ENCODE measurements at regions not wholly inside any gene's neighbourhood (a gene's known extent, or its start where the extent isn't known, plus 50 kb on each side); places are given as distances from the start of the nearest gene placed in this dataset.

DNA sequence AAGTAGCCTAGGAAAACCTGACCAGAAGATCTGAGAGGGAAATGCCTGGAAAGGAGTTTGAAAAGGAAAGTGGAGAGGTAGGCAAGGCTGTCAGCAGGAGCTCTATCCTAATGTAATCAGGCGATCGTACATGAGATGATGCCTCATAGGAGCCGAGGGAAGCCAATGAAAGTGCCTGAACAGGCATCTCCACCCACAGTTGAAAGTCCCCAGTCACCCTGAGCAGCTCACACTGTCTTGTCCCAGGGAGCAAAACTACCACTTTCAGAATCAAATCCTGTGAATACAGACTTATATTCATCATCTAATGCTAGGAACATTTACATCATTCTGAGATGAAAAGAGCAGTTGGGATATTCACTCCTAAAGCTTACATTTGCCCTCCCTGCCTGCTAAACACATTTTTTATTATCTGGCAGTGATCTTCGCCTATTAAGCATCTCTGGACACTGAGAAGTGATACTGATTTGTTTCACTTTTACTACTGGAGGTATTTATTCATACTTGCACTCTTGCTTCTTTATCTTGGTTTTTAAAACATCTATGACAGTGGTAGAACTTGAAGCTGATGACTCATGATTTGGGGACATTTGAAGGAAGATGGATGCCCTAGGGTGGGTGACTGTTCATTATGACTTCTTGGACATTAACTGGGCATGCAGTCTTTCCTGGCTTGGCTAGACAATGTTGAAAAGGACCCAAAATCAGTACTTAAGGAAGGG, 221.6 kb downstream of the SEC16B start:
- DNase-seq (ENCODE audit: insufficient read length) (no peak), FAIRE-seq (no peak)
- no peak for TF ChIP-seq POLR2AphosphoS5 (IDR thresholded peaks at IDR 0.05; ENCODE audit: low read depth, low read length)
- no peak for TF ChIP-seq TAF1 (IDR thresholded peaks at IDR 0.05; ENCODE audit: borderline replicate concordance, low read depth, low read length)
- TF ChIP-seq POLR2A (IDR thresholded peaks at IDR 0.05; ENCODE audit: low read depth, low read length), result no peak

GRCh38 chr1:177746155-177746554, 223.7 kb downstream of the SEC16B start:
- TF ChIP-seq POLR2AphosphoS5 (IDR thresholded peaks at IDR 0.05; ENCODE audit: low read depth, low read length) (no peak), POLR2A (IDR thresholded peaks at IDR 0.05; ENCODE audit: low read depth, low read length) (no peak), TAF1 (IDR thresholded peaks at IDR 0.05; ENCODE audit: borderline replicate concordance, low read depth, low read length) (no peak)

GRCh38 chr1:177744906-177745305, 225.0 kb downstream of the SEC16B start:
- DNase-seq (ENCODE audit: insufficient read length) (no peak), FAIRE-seq (no peak)
- TF ChIP-seq TAF1 (IDR thresholded peaks at IDR 0.05; ENCODE audit: borderline replicate concordance, low read depth, low read length) (no peak), POLR2AphosphoS5 (IDR thresholded peaks at IDR 0.05; ENCODE audit: low read depth, low read length) (no peak)

More at GRCh38 chr1:177746155-177746554, 223.7 kb downstream of the SEC16B start:
- DNase-seq (ENCODE audit: insufficient read length), result no peak
- no peak for FAIRE-seq

DNA sequence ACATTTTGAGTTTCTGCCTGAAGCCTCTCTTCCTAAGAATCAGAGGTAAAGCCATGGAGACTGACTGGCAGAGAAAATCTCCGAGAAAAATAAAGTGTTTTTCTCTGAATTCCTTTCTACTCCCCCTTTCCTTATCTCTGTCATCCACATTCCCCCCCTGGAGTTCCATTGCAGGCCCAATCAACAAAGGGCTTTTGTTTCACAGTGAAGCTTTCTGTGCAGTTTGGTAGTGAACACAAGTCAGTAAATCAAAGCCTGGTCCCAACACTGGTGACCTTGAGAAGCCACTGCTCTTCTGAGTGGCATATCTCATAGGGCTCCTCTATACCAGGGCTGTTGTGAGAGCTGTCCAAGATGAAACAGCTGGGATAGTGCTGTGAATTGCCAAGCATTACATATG, 228.4 kb downstream of the SEC16B start:
- no peak for FAIRE-seq

GRCh38 chr1:177739780-177740179, 230.1 kb downstream of the SEC16B start:
- TF ChIP-seq POLR2AphosphoS5 (IDR thresholded peaks at IDR 0.05; ENCODE audit: low read depth, low read length) (no peak), POLR2A (IDR thresholded peaks at IDR 0.05; ENCODE audit: low read depth, low read length) (no peak), TAF1 (IDR thresholded peaks at IDR 0.05; ENCODE audit: borderline replicate concordance, low read depth, low read length) (no peak)
- DNase-seq (ENCODE audit: insufficient read length) (no peak), FAIRE-seq (no peak)

More for the DNA sequence above, 228.4 kb downstream of the SEC16B start:
- no peak for DNase-seq (ENCODE audit: insufficient read length)
- TF ChIP-seq POLR2AphosphoS5 (IDR thresholded peaks at IDR 0.05; ENCODE audit: low read depth, low read length) (no peak), POLR2A (IDR thresholded peaks at IDR 0.05; ENCODE audit: low read depth, low read length) (no peak), TAF1 (IDR thresholded peaks at IDR 0.05; ENCODE audit: borderline replicate concordance, low read depth, low read length) (no peak)

GRCh38 chr1:177737456-177737855, 232.4 kb downstream of the SEC16B start:
- FAIRE-seq, result no peak
- no peak for DNase-seq (ENCODE audit: insufficient read length)

GRCh38 chr1:177732178-177732577, 237.7 kb downstream of the SEC16B start:
- TF ChIP-seq POLR2A (IDR thresholded peaks at IDR 0.05; ENCODE audit: low read depth, low read length) (no peak), TAF1 (IDR thresholded peaks at IDR 0.05; ENCODE audit: borderline replicate concordance, low read depth, low read length) (no peak), POLR2AphosphoS5 (IDR thresholded peaks at IDR 0.05; ENCODE audit: low read depth, low read length) (no peak)
- DNase-seq (ENCODE audit: insufficient read length) (no peak), FAIRE-seq (no peak)

More at GRCh38 chr1:177737456-177737855, 232.4 kb downstream of the SEC16B start:
- TF ChIP-seq POLR2A (IDR thresholded peaks at IDR 0.05; ENCODE audit: low read depth, low read length) (no peak), TAF1 (IDR thresholded peaks at IDR 0.05; ENCODE audit: borderline replicate concordance, low read depth, low read length) (no peak), POLR2AphosphoS5 (IDR thresholded peaks at IDR 0.05; ENCODE audit: low read depth, low read length) (no peak)

DNA sequence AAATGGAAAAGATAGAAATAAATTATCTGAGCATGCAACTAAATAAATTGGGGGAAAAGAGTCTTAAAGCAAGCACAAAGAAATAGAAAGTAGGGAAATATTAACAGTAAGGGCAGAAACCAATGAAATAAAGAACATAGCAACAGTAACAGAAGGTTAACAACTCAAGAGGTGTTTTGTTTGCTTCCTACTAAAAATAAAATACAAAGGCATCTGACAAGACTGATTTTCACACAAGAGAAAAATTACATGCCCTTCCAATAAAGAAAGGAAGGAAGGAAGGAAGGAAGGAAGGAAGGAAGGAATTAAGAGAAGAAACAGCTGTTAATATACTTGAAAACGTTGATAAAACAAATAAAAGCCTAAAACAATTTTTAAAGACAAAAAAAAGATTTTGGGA, 240.2 kb downstream of the SEC16B start:
- TF ChIP-seq TAF1 (IDR thresholded peaks at IDR 0.05; ENCODE audit: borderline replicate concordance, low read depth, low read length) (no peak), POLR2A (IDR thresholded peaks at IDR 0.05; ENCODE audit: low read depth, low read length) (no peak), POLR2AphosphoS5 (IDR thresholded peaks at IDR 0.05; ENCODE audit: low read depth, low read length) (no peak)
- FAIRE-seq (no peak), DNase-seq (ENCODE audit: insufficient read length) (no peak)

- TF ChIP-seq POLR2AphosphoS5 (IDR thresholded peaks at IDR 0.05; ENCODE audit: low read depth, low read length) (no peak), TAF1 (IDR thresholded peaks at IDR 0.05; ENCODE audit: borderline replicate concordance, low read depth, low read length) (no peak), POLR2A (IDR thresholded peaks at IDR 0.05; ENCODE audit: low read depth, low read length) (no peak)
- no peak for FAIRE-seq
- DNase-seq (ENCODE audit: insufficient read length), result no peak
These were observed 246.3 kb downstream of the SEC16B start for GRCh38 chr1:177723533-177723932.

- FAIRE-seq (no peak), DNase-seq (ENCODE audit: insufficient read length) (no peak)
- TF ChIP-seq POLR2A (IDR thresholded peaks at IDR 0.05; ENCODE audit: low read depth, low read length), result no peak
- no peak for TF ChIP-seq POLR2AphosphoS5 (IDR thresholded peaks at IDR 0.05; ENCODE audit: low read depth, low read length)
- no peak for TF ChIP-seq TAF1 (IDR thresholded peaks at IDR 0.05; ENCODE audit: borderline replicate concordance, low read depth, low read length)
These were observed 258.9 kb downstream of the SEC16B start for GRCh38 chr1:177710696-177711620.

- no peak for FAIRE-seq
- no peak for DNase-seq (ENCODE audit: insufficient read length)
- TF ChIP-seq TAF1 (IDR thresholded peaks at IDR 0.05; ENCODE audit: borderline replicate concordance, low read depth, low read length) (no peak), POLR2AphosphoS5 (IDR thresholded peaks at IDR 0.05; ENCODE audit: low read depth, low read length) (no peak), POLR2A (IDR thresholded peaks at IDR 0.05; ENCODE audit: low read depth, low read length) (no peak)
These were observed 261.5 kb downstream of the SEC16B start for GRCh38 chr1:177708406-177708805.

All from GM12892 (cell line).